ENCODE measurements at regions not wholly inside any gene's neighbourhood (a gene's known extent, or its start where the extent isn't known, plus 50 kb on each side); places are given as distances from the start of the nearest gene placed in this dataset.

- no peaks in the 10 kb centered on the region for H3K36me3 ChIP-seq (ENCODE audit: control insufficient read depth, insufficient read depth, low read length)
- ChIA-PET POLR2A (no interaction called here), CTCF (no interaction called here)
- no peaks in the 10 kb centered on the region for H3K27me3 ChIP-seq (replicated peaks; ENCODE audit: control insufficient read depth, insufficient read depth, low read length)
- peaks cover 8% of the 10 kb centered on the region for H3K27me3 Mint-ChIP-seq (ENCODE audit: insufficient read depth, unreplicated experiment)
- no TSS peak for BruUV-seq (replicated peaks)
- intact Hi-C loops (cut with micrococcal nuclease; ENCODE audit: unreplicated experiment), result no loop called here
- DNase-seq, result no peak
- no peaks in the 10 kb centered on the region for H3K4me1 Mint-ChIP-seq (ENCODE audit: low read depth, unreplicated experiment)
- no peaks in the 10 kb centered on the region for H3K9me3 ChIP-seq
- H3K27ac Mint-ChIP-seq (ENCODE audit: unreplicated experiment), result no peak overlapping the region
- H3K4me3 ChIP-seq (ENCODE audit: low read depth, low read length), result no peak overlapping the region
- no peaks in the 10 kb centered on the region for H3K36me3 Mint-ChIP-seq (ENCODE audit: insufficient read depth, unreplicated experiment)
- no peaks in the 10 kb centered on the region for H3K9me3 Mint-ChIP-seq (ENCODE audit: unreplicated experiment)
- TF ChIP-seq CTCF (IDR thresholded peaks at IDR 0.05; ENCODE audit: insufficient read depth in 1 of 2, low read depth in 1 of 2, low read length in 1 of 2, severe bottlenecking in 1 of 2, unreplicated experiment in 1 of 2), result no peak
- no peaks in the 10 kb centered on the region for H3K4me1 ChIP-seq
- H3K4me3 Mint-ChIP-seq (ENCODE audit: unreplicated experiment), result no peak overlapping the region
These were observed 1071.4 kb downstream of the BCL11B start for GRCh38 chr14:98200601-98201000.

- intact Hi-C loops (cut with micrococcal nuclease; ENCODE audit: unreplicated experiment), result no loop called here
- H3K9me3 Mint-ChIP-seq (ENCODE audit: unreplicated experiment), result no peaks in the 10 kb centered on the region
- H3K27ac Mint-ChIP-seq (ENCODE audit: unreplicated experiment), result no peak overlapping the region
- CTCF ChIA-PET, result no interaction called here
- no peak overlapping the region for H3K4me3 Mint-ChIP-seq (ENCODE audit: unreplicated experiment)
- no peaks in the 10 kb centered on the region for H3K36me3 ChIP-seq (ENCODE audit: control insufficient read depth, insufficient read depth, low read length)
- no peak for DNase-seq
- BruUV-seq (replicated peaks), result no TSS peak
- no peaks in the 10 kb centered on the region for H3K4me1 Mint-ChIP-seq (ENCODE audit: low read depth, unreplicated experiment)
- TF ChIP-seq CTCF (IDR thresholded peaks at IDR 0.05; ENCODE audit: insufficient read depth in 1 of 2, low read depth in 1 of 2, low read length in 1 of 2, severe bottlenecking in 1 of 2, unreplicated experiment in 1 of 2), result no peak
- H3K4me3 ChIP-seq (ENCODE audit: low read depth, low read length), result no peak overlapping the region
- H3K27me3 Mint-ChIP-seq (ENCODE audit: insufficient read depth, unreplicated experiment), result peaks cover 6% of the 10 kb centered on the region
- POLR2A ChIA-PET, result no interaction called here
- no peaks in the 10 kb centered on the region for H3K27me3 ChIP-seq (replicated peaks; ENCODE audit: control insufficient read depth, insufficient read depth, low read length)
- H3K36me3 Mint-ChIP-seq (ENCODE audit: insufficient read depth, unreplicated experiment), result no peaks in the 10 kb centered on the region
- no peaks in the 10 kb centered on the region for H3K4me1 ChIP-seq
- no peaks in the 10 kb centered on the region for H3K9me3 ChIP-seq
These were observed 1068.6 kb downstream of the BCL11B start for GRCh38 chr14:98203421-98203820.

- no peaks in the 10 kb centered on the region for H3K4me1 Mint-ChIP-seq (ENCODE audit: low read depth, unreplicated experiment)
These were observed 1067.9 kb downstream of the BCL11B start for GRCh38 chr14:98204139-98204538.

More at GRCh38 chr14:98204139-98204538, 1067.9 kb downstream of the BCL11B start:
- Mint-ChIP-seq H3K9me3 (ENCODE audit: unreplicated experiment) (no peaks in the 10 kb centered on the region), H3K36me3 (ENCODE audit: insufficient read depth, unreplicated experiment) (no peaks in the 10 kb centered on the region), H3K4me3 (ENCODE audit: unreplicated experiment) (no peak overlapping the region), H3K27ac (ENCODE audit: unreplicated experiment) (no peak overlapping the region), H3K27me3 (ENCODE audit: insufficient read depth, unreplicated experiment) (peaks cover 6% of the 10 kb centered on the region)
- ChIA-PET CTCF (no interaction called here), POLR2A (no interaction called here)
- Histone ChIP-seq H3K4me3 (ENCODE audit: low read depth, low read length) (no peak overlapping the region), H3K36me3 (ENCODE audit: control insufficient read depth, insufficient read depth, low read length) (no peaks in the 10 kb centered on the region), H3K4me1 (no peaks in the 10 kb centered on the region), H3K27me3 (replicated peaks; ENCODE audit: control insufficient read depth, insufficient read depth, low read length) (no peaks in the 10 kb centered on the region), H3K9me3 (no peaks in the 10 kb centered on the region)
- TF ChIP-seq CTCF (IDR thresholded peaks at IDR 0.05; ENCODE audit: insufficient read depth in 1 of 2, low read depth in 1 of 2, low read length in 1 of 2, severe bottlenecking in 1 of 2, unreplicated experiment in 1 of 2), result no peak
- no peak for DNase-seq
- intact Hi-C loops (cut with micrococcal nuclease; ENCODE audit: unreplicated experiment), result no loop called here
- BruUV-seq (replicated peaks), result no TSS peak

Measured in Caco-2 (cell line).